Liver (tissue), 8 donors: ENCODE measurements at regions not wholly inside any gene's neighbourhood (a gene's known extent, or its start where the extent isn't known, plus 50 kb on each side); places are given as distances from the start of the nearest gene placed in this dataset.

ENCODE experiments used
- DNase-seq: peaks from one replicate; pipeline ENCODE4 v3.0.0-alpha.2; 2017; ENCODE audit warnings: low spot score
- H3K27ac ChIP-seq, 2 donors: one replicate each; pipeline ENCODE4 v1.7.0; 2013; ENCODE audit warnings: inconsistent platforms in 2 of 2, low read length in 2 of 2, control low read depth in 1 of 2, low read depth in 1 of 2, mild to moderate bottlenecking in 1 of 2
- H3K27me3 ChIP-seq, 4 donors: one replicate each; pipeline versions ENCODE4 v1.6.1 to v1.7.0; 2013; ENCODE audit warnings: low read length in 3 of 4, inconsistent platforms in 1 of 4, mild to moderate bottlenecking in 1 of 4, moderate library complexity in 1 of 4; ENCODE audit not compliant: control insufficient read depth in 4 of 4, insufficient read depth in 4 of 4
- H3K36me3 ChIP-seq, 4 donors: one replicate each; pipeline versions ENCODE4 v1.6.1 to v1.7.0; 2013; ENCODE audit warnings: low read length in 3 of 4, mild to moderate bottlenecking in 3 of 4, low read depth in 1 of 4, moderate library complexity in 1 of 4; ENCODE audit not compliant: control insufficient read depth in 4 of 4, insufficient read depth in 3 of 4
- H3K4me1 ChIP-seq, 4 donors: one replicate each; pipeline versions ENCODE4 v1.6.1 to v1.7.0; 2013; ENCODE audit warnings: low read length in 3 of 4, mild to moderate bottlenecking in 3 of 4, moderate library complexity in 1 of 4; ENCODE audit not compliant: control insufficient read depth in 4 of 4, insufficient read depth in 4 of 4
- H3K4me3 ChIP-seq, 3 donors: one replicate each; pipeline versions ENCODE4 v1.6.1 to v1.7.0; 2013; ENCODE audit warnings: low read length in 3 of 3, control low read depth in 1 of 3, low read depth in 1 of 3, mild to moderate bottlenecking in 1 of 3
- H3K9ac ChIP-seq, 2 donors: one replicate each; pipeline ENCODE4 v1.7.0; 2013; ENCODE audit warnings: low read length in 2 of 2, mild to moderate bottlenecking in 2 of 2, moderate library complexity in 2 of 2, control low read depth in 1 of 2, low read depth in 1 of 2
- H3K9me3 ChIP-seq, 4 donors: one replicate each; pipeline versions ENCODE4 v1.6.1 to v1.7.0; 2013; ENCODE audit warnings: low read length in 3 of 4; ENCODE audit not compliant: control insufficient read depth in 4 of 4
- EGR1 ChIP-seq, 2 donors: IDR thresholded peaks; 2 replicates each; pipeline ENCODE4 v1.6.1; 2016 to 2018; ENCODE audit warnings: antibody characterized with exemption in 2 of 2, low read depth in 2 of 2
- FOXA1 ChIP-seq: IDR thresholded peaks from 2 replicates; pipeline ENCODE4 v1.6.1; 2016; ENCODE audit warnings: antibody characterized with exemption
- FOXA2 ChIP-seq: IDR thresholded peaks from 2 replicates; pipeline ENCODE4 v1.6.1; 2016; ENCODE audit warnings: antibody characterized with exemption
- GABPA ChIP-seq, 2 donors: IDR thresholded peaks in 1 of 2; conservative IDR thresholded peaks in 1 of 2; 2 replicates each; pipeline ENCODE4 v1.6.1; 2016; ENCODE audit warnings: antibody characterized with exemption in 2 of 2, mild to moderate bottlenecking in 1 of 2, moderate library complexity in 1 of 2
- HNF4A ChIP-seq, 2 donors: conservative IDR thresholded peaks; 2 replicates each; pipeline ENCODE4 v1.6.1; 2016; ENCODE audit warnings: antibody characterized with exemption in 2 of 2, mild to moderate bottlenecking in 2 of 2
- HNF4G ChIP-seq: IDR thresholded peaks from 2 replicates; pipeline ENCODE4 v1.6.1; 2016; ENCODE audit warnings: antibody characterized with exemption
- JUND ChIP-seq, 2 donors: IDR thresholded peaks; 2 replicates each; pipeline ENCODE4 v1.6.1; 2016; ENCODE audit warnings: antibody characterized with exemption in 2 of 2
- NR2F2 ChIP-seq: IDR thresholded peaks from 2 replicates; pipeline ENCODE4 v1.6.1; 2016; ENCODE audit warnings: antibody characterized with exemption
- RAD21 ChIP-seq, 2 donors: IDR thresholded peaks; 2 replicates each; pipeline ENCODE4 v1.6.1; 2016; ENCODE audit warnings: antibody characterized with exemption in 2 of 2, mild to moderate bottlenecking in 2 of 2
- REST ChIP-seq: IDR thresholded peaks from 2 replicates; pipeline ENCODE4 v1.6.1; 2016; ENCODE audit warnings: antibody characterized with exemption, mild to moderate bottlenecking
- RXRA ChIP-seq, 2 donors: IDR thresholded peaks; 2 replicates each; pipeline ENCODE4 v1.6.1; 2017 to 2018; ENCODE audit warnings: antibody characterized with exemption in 2 of 2, mild to moderate bottlenecking in 1 of 2
- SP1 ChIP-seq: IDR thresholded peaks from 2 replicates; pipeline ENCODE4 v1.6.1; 2018; ENCODE audit warnings: antibody characterized with exemption, mild to moderate bottlenecking
- TAF1 ChIP-seq: conservative IDR thresholded peaks from 2 replicates; pipeline ENCODE4 v1.6.1; 2016; ENCODE audit warnings: antibody characterized with exemption, mild to moderate bottlenecking
- YY1 ChIP-seq: IDR thresholded peaks from 2 replicates; pipeline ENCODE4 v1.6.1; 2016; ENCODE audit warnings: antibody characterized with exemption, mild to moderate bottlenecking
- WGBS: extraction: QIAGEN DNeasy Blood & Tissue Kit; methylation state at CpG from one replicate; pipeline ENCODE4 v1.1.7; 2013; 5-methylcytosine and 5-hydroxymethylcytosine counted together
- TF ChIP-seq, protein P1 (sequence below): IDR thresholded peaks from 2 replicates; pipeline ENCODE4 v1.6.1; 2016; ENCODE audit warnings: antibody characterized with exemption
- TF ChIP-seq, protein P2 (sequence below): IDR thresholded peaks from 2 replicates; pipeline ENCODE4 v1.6.1; 2016; ENCODE audit warnings: antibody characterized with exemption
- TF ChIP-seq, protein P3 (sequence below): fragments of 150-350 bp; IDR thresholded peaks from 2 replicates; pipeline ENCODE4 v1.5.1; 2017; ENCODE audit warnings: improper control_type of control experiment, low read depth, low read length; ENCODE audit not compliant: missing input control
- donor health status: healthy.
- donor health status: healthy.
- donor health status: healthy.
- donor health status: healthy.
- donor health status: healthy.

DNA sequence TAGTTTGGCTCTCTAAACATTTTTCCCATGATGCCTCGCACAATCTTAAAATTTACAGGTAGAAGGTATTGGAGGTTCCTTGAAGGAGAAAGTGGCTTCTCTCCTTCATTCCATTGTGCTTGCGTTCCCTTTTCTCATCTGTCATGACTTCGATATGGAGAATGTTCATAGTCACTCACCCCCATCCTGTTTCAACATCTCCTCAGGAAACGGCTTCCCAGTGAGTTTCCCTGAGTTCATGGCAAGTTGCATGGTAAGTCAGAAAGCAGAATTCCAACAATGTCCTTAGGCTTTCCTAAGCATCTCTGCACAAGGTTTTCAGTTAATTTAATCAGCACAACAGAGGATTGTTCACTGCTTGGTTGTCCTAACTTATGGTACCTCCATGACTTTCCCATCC, 581.8 kb upstream of the SLITRK5 start:
- Histone ChIP-seq H3K36me3 (no peaks in the 10 kb centered on the region), H3K9me3 (no peaks in the 10 kb centered on the region), H3K27ac (no peak overlapping the region), H3K27me3 (no peaks in the 10 kb centered on the region), H3K4me1 (no peaks in the 10 kb centered on the region), H3K9ac (no peak overlapping the region), H3K4me3 (no peak overlapping the region)
- TF ChIP-seq TAF1: no peak
- no peak for TF ChIP-seq FOXA2
- TF ChIP-seq RXRA (IDR thresholded peaks at IDR 0.05): no peak
- TF ChIP-seq, protein P1, sequence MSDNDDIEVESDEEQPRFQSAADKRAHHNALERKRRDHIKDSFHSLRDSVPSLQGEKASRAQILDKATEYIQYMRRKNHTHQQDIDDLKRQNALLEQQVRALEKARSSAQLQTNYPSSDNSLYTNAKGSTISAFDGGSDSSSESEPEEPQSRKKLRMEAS: no peak
- no peak for TF ChIP-seq HNF4A (conservative IDR thresholded peaks at IDR 0.05)
- no peak for TF ChIP-seq FOXA1
- TF ChIP-seq, protein P2, sequence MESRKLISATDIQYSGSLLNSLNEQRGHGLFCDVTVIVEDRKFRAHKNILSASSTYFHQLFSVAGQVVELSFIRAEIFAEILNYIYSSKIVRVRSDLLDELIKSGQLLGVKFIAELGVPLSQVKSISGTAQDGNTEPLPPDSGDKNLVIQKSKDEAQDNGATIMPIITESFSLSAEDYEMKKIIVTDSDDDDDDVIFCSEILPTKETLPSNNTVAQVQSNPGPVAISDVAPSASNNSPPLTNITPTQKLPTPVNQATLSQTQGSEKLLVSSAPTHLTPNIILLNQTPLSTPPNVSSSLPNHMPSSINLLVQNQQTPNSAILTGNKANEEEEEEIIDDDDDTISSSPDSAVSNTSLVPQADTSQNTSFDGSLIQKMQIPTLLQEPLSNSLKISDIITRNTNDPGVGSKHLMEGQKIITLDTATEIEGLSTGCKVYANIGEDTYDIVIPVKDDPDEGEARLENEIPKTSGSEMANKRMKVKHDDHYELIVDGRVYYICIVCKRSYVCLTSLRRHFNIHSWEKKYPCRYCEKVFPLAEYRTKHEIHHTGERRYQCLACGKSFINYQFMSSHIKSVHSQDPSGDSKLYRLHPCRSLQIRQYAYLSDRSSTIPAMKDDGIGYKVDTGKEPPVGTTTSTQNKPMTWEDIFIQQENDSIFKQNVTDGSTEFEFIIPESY: no peak
- DNase-seq: no peak
- WGBS: 81% methylated on average over 4 of the region's 4 CpGs

- no peaks in the 10 kb centered on the region for H3K27me3 ChIP-seq
- WGBS: 82% methylated on average over 2 of the region's 2 CpGs
- DNase-seq: no peak
- H3K27ac ChIP-seq: no peak overlapping the region
- no peaks in the 10 kb centered on the region for H3K9me3 ChIP-seq
- TF ChIP-seq RAD21 (IDR thresholded peaks at IDR 0.05): no peak
- TF ChIP-seq YY1: no peak
- no peak for TF ChIP-seq FOXA2
- TF ChIP-seq, protein P3, sequence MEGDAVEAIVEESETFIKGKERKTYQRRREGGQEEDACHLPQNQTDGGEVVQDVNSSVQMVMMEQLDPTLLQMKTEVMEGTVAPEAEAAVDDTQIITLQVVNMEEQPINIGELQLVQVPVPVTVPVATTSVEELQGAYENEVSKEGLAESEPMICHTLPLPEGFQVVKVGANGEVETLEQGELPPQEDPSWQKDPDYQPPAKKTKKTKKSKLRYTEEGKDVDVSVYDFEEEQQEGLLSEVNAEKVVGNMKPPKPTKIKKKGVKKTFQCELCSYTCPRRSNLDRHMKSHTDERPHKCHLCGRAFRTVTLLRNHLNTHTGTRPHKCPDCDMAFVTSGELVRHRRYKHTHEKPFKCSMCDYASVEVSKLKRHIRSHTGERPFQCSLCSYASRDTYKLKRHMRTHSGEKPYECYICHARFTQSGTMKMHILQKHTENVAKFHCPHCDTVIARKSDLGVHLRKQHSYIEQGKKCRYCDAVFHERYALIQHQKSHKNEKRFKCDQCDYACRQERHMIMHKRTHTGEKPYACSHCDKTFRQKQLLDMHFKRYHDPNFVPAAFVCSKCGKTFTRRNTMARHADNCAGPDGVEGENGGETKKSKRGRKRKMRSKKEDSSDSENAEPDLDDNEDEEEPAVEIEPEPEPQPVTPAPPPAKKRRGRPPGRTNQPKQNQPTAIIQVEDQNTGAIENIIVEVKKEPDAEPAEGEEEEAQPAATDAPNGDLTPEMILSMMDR: no peak
- no peak for TF ChIP-seq RXRA (IDR thresholded peaks at IDR 0.05)
- TF ChIP-seq, protein P2: no peak
- no peak for TF ChIP-seq SP1
- TF ChIP-seq NR2F2: no peak
- no peak for TF ChIP-seq TAF1
- TF ChIP-seq JUND (IDR thresholded peaks at IDR 0.05): no peak
- TF ChIP-seq FOXA1: no peak
- TF ChIP-seq, protein P1: no peak
- TF ChIP-seq HNF4A (conservative IDR thresholded peaks at IDR 0.05): no peak
- TF ChIP-seq EGR1 (IDR thresholded peaks at IDR 0.05; ENCODE audit: low read depth in 2 of 2): no peak
- no peak for TF ChIP-seq REST
- TF ChIP-seq HNF4G: no peak
- no peak for TF ChIP-seq GABPA (IDR thresholded peaks at IDR 0.05 in 1 of 2, conservative IDR thresholded peaks at IDR 0.05 in 1 of 2)
- H3K9ac ChIP-seq: no peak overlapping the region
- H3K36me3 ChIP-seq: no peaks in the 10 kb centered on the region
- H3K4me3 ChIP-seq: no peak overlapping the region
- no peaks in the 10 kb centered on the region for H3K4me1 ChIP-seq
These were observed 577.8 kb upstream of the SLITRK5 start for GRCh38 chr13:87093399-87093798.
